Fibroblast of lung (primary cell): ENCODE measurements at regions not wholly inside any gene's neighbourhood (a gene's known extent, or its start where the extent isn't known, plus 50 kb on each side); places are given as distances from the start of the nearest gene placed in this dataset.

ENCODE experiments used
- DNase-seq, 2 donors: peaks; one replicate each; pipeline versions ENCODE4 v3.0.0 to v3.0.0-alpha.2; 2010; ENCODE audit warnings: low read depth in 2 of 2
- H2AFZ ChIP-seq: 2 replicates; pipeline ENCODE4 v1.5.1; 2012; ENCODE audit warnings: low read length, control low read depth, inconsistent platforms
- H3K27ac ChIP-seq: 2 replicates; pipeline ENCODE4 v1.5.1; 2011; ENCODE audit warnings: low read length, control low read depth; ENCODE audit not compliant: insufficient read depth
- H3K27me3 ChIP-seq: 2 replicates; pipeline ENCODE4 v1.5.1; 2011; ENCODE audit warnings: mild to moderate bottlenecking, low read length; ENCODE audit not compliant: control insufficient read depth, insufficient read depth
- H3K36me3 ChIP-seq: 2 replicates; pipeline ENCODE4 v1.5.1; 2011; ENCODE audit warnings: low read length; ENCODE audit not compliant: control insufficient read depth, insufficient read depth
- H3K4me1 ChIP-seq: 2 replicates; pipeline ENCODE4 v1.5.1; 2011; ENCODE audit warnings: low read length; ENCODE audit not compliant: control insufficient read depth, insufficient read depth; ENCODE audit errors: extremely low read depth
- H3K4me2 ChIP-seq: 2 replicates; pipeline ENCODE4 v1.5.1; 2011; ENCODE audit warnings: low read length, control low read depth; ENCODE audit not compliant: insufficient read depth; ENCODE audit errors: extremely low read depth
- H3K4me3 ChIP-seq, 4 experiments: fragments of 200-600 bp in 1 of 4; sonication (generic) in 1 of 4; replicated peaks in 1 of 4; 2 replicates each; pipeline ENCODE4 v1.5.1; 2011 to 2016; ENCODE audit warnings: low read length in 4 of 4, low read depth in 3 of 4, mild to moderate bottlenecking in 3 of 4, control low read depth in 2 of 4, inconsistent platforms in 1 of 4, mixed read lengths in 1 of 4; ENCODE audit not compliant: insufficient read depth in 1 of 4; ENCODE audit errors: control extremely low read depth in 1 of 4
- H3K79me2 ChIP-seq: 2 replicates; pipeline ENCODE4 v1.5.1; 2012; ENCODE audit warnings: mild to moderate bottlenecking, low read length, inconsistent platforms; ENCODE audit not compliant: control insufficient read depth, insufficient read depth
- H3K9ac ChIP-seq: 2 replicates; pipeline ENCODE4 v1.5.1; 2011; ENCODE audit warnings: mild to moderate bottlenecking, low read length, control low read depth; ENCODE audit not compliant: insufficient read depth
- H3K9me3 ChIP-seq: 2 replicates; pipeline ENCODE4 v1.5.1; 2012; ENCODE audit warnings: low read depth, low read length; ENCODE audit not compliant: control insufficient read depth, insufficient read depth
- H4K20me1 ChIP-seq: 2 replicates; pipeline ENCODE4 v1.5.1; 2011; ENCODE audit warnings: low read length; ENCODE audit not compliant: control insufficient read depth, insufficient read depth; ENCODE audit errors: extremely low read depth
- EZH2 ChIP-seq: IDR thresholded peaks from 2 replicates; pipeline ENCODE4 v1.5.1; 2012; ENCODE audit warnings: low read length, control low read depth, mild to moderate bottlenecking; ENCODE audit errors: missing control alignments
- TF ChIP-seq, protein P1 (sequence below), 2 donors: IDR thresholded peaks in 1 of 2; conservative IDR thresholded peaks in 1 of 2; 1 replicate in 1 of 2; 2 replicates in 1 of 2; pipeline ENCODE4 v1.5.1; 2011 to 2012; ENCODE audit warnings: low read length in 2 of 2, control low read depth in 1 of 2, inconsistent platforms in 1 of 2, low read depth in 1 of 2, mild to moderate bottlenecking in 1 of 2

DNA sequence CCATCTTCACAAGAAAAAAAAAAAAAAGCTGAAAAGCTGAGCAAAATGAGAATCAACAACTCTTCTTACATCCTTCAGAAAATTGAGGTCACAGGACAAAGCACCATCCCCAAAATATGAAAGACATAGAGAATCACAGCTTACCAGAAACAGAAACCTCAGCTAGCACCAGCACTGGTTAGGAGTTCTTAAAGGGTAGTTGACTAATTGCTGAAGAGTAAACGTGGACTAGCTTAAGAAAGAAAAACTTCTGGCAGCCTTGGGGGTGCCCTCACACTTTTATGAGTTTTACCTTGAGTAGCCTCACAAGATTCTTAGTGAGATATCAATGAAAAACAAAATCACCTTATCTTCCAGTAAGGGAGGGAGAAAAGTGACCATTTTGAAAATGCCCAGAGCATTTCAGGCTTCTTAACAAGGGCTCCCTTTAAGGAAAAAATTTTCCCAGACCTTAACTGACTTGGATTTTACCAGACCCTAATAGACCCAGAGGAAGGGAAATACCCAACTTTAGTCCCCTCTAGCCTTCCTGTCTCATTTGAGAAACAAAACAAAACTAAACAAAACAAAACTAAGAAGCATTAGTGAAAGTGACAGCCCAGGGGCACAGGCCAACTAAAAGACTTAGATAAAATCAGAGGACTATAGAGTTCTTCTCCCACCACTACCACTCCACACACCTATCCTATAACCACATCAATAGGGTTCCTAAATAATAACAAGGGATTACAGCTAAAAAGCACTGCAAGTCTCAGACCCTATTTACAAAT, 888.6 kb downstream of the DIAPH3 start:
- Histone ChIP-seq H3K79me2 (no peaks in the 10 kb centered on the region), H3K9ac (no peak overlapping the region), H3K4me3 (no peak overlapping the region), H3K4me2 (no peak overlapping the region), H3K27ac (no peak overlapping the region), H4K20me1 (no peaks in the 10 kb centered on the region), H3K4me1 (no peaks in the 10 kb centered on the region), H3K27me3 (no peaks in the 10 kb centered on the region), H3K36me3 (no peaks in the 10 kb centered on the region), H3K9me3 (no peaks in the 10 kb centered on the region), H2AFZ (no peak overlapping the region)
- DNase-seq, result no peak
- TF ChIP-seq, protein P1, sequence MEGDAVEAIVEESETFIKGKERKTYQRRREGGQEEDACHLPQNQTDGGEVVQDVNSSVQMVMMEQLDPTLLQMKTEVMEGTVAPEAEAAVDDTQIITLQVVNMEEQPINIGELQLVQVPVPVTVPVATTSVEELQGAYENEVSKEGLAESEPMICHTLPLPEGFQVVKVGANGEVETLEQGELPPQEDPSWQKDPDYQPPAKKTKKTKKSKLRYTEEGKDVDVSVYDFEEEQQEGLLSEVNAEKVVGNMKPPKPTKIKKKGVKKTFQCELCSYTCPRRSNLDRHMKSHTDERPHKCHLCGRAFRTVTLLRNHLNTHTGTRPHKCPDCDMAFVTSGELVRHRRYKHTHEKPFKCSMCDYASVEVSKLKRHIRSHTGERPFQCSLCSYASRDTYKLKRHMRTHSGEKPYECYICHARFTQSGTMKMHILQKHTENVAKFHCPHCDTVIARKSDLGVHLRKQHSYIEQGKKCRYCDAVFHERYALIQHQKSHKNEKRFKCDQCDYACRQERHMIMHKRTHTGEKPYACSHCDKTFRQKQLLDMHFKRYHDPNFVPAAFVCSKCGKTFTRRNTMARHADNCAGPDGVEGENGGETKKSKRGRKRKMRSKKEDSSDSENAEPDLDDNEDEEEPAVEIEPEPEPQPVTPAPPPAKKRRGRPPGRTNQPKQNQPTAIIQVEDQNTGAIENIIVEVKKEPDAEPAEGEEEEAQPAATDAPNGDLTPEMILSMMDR (conservative IDR thresholded peaks at IDR 0.05 in 1 of 2, IDR thresholded peaks at IDR 0.05 in 1 of 2; ENCODE audit: low read depth in 1 of 2, low read length in 2 of 2), result no peak
- no peak for TF ChIP-seq EZH2

DNA sequence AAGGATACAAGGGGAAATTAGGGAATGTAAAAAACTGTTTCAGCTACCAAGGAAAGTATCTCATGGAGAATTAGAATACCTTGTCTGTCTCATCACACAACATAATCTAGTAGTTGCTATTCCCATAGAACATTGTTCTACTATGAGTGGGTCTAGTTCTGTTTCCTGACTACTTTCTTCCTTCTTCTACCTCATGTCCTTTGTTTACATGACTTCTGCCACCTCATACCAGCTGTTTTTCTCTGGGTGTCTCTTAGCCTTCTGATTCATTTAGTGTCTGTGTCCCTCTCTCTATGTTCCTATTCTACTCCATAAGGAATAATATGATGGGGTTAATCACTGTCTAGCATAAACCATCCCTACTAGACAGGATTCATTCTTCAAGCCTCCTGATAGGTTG, 887.3 kb downstream of the DIAPH3 start:
- TF ChIP-seq, protein P1 (conservative IDR thresholded peaks at IDR 0.05 in 1 of 2, IDR thresholded peaks at IDR 0.05 in 1 of 2; ENCODE audit: low read depth in 1 of 2, low read length in 2 of 2), result no peak
- TF ChIP-seq EZH2, result no peak
- no peak overlapping the region for H3K4me2 ChIP-seq
- no peak overlapping the region for H3K9ac ChIP-seq
- no peaks in the 10 kb centered on the region for H3K27me3 ChIP-seq
- H3K27ac ChIP-seq, result no peak overlapping the region
- H4K20me1 ChIP-seq, result no peaks in the 10 kb centered on the region
- no peak overlapping the region for H3K4me3 ChIP-seq
- no peak for DNase-seq
- no peaks in the 10 kb centered on the region for H3K4me1 ChIP-seq
- no peak overlapping the region for H2AFZ ChIP-seq
- H3K9me3 ChIP-seq, result no peaks in the 10 kb centered on the region
- no peaks in the 10 kb centered on the region for H3K36me3 ChIP-seq
- H3K79me2 ChIP-seq, result no peaks in the 10 kb centered on the region

DNA sequence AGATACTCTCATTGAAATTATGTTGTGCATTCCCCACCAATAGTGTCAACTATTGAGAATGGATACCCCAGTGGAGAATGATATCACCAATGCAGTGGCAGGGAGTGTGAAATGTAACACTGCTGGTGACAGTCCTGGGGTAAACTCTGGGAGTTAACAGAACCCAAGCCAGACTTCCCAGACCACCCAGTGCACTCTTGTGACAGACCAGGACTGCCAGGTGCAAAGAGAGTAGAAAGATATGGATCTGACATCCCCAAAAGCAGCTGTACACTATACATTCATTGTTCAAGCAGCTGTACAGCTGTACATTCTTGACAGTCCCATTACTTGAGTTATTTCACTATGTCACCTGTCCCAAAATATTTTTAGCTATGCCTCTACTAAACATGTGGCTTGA, 886.6 kb downstream of the DIAPH3 start:
- Histone ChIP-seq H3K4me2 (no peak overlapping the region), H3K9me3 (no peaks in the 10 kb centered on the region), H3K79me2 (no peaks in the 10 kb centered on the region), H2AFZ (no peak overlapping the region), H3K27ac (no peak overlapping the region), H3K36me3 (no peaks in the 10 kb centered on the region), H3K4me1 (no peaks in the 10 kb centered on the region), H4K20me1 (no peaks in the 10 kb centered on the region), H3K4me3 (no peak overlapping the region), H3K9ac (no peak overlapping the region), H3K27me3 (no peaks in the 10 kb centered on the region)
- DNase-seq, result no peak
- TF ChIP-seq EZH2, result no peak
- TF ChIP-seq, protein P1 (conservative IDR thresholded peaks at IDR 0.05 in 1 of 2, IDR thresholded peaks at IDR 0.05 in 1 of 2; ENCODE audit: low read depth in 1 of 2, low read length in 2 of 2), result no peak
